GM19455 (cell line): ENCODE measurements at regions not wholly inside any gene's neighbourhood (a gene's known extent, or its start where the extent isn't known, plus 50 kb on each side); places are given as distances from the start of the nearest gene placed in this dataset.
A peak's percentile ranks its signal among the peaks of the same experiment; 100 is the strongest.
"Not testable (repeated sequence)": the region's sequence is repeated elsewhere in the genome, so short reads cannot be mapped to it uniquely, and the experiment has no call there.

Experiments used
- ATAC-seq: cut with Tn5 transposase; IDR thresholded peaks from one replicate; pipeline ENCODE4 v1.9.1; 2021; ENCODE audit not compliant: unreplicated experiment

GRCh38 chr15:32536507-32537172, 56.6 kb upstream of the GOLGA8N start:
- ATAC-seq: peak; percentile 87

GRCh38 chr15:32536057-32536493, 57.2 kb upstream of the GOLGA8N start:
- ATAC-seq: peak; percentile 34

GRCh38 chr15:32535150-32535898, 57.9 kb upstream of the GOLGA8N start:
- not testable (repeated sequence) for ATAC-seq

GRCh38 chr15:32522900-32523299, 67.5 kb upstream of the GOLGA8O start:
- not testable (repeated sequence) for ATAC-seq

GRCh38 chr15:32522421-32522820, 67.0 kb upstream of the GOLGA8O start:
- ATAC-seq: not testable (repeated sequence)

- not testable (repeated sequence) for ATAC-seq
These were observed 63.5 kb upstream of the GOLGA8O start for GRCh38 chr15:32518976-32519375.

GRCh38 chr15:32518013-32518412, 62.6 kb upstream of the GOLGA8O start:
- not testable (repeated sequence) for ATAC-seq

GRCh38 chr15:32516954-32517353, 61.5 kb upstream of the GOLGA8O start:
- not testable (repeated sequence) for ATAC-seq

GRCh38 chr15:32513378-32513777, 57.9 kb upstream of the GOLGA8O start:
- ATAC-seq: not testable (repeated sequence)

- ATAC-seq: not testable (repeated sequence)
These were observed 54.6 kb upstream of the GOLGA8O start for GRCh38 chr15:32510027-32510426.

GRCh38 chr15:32508081-32508480, 52.6 kb upstream of the GOLGA8O start:
- not testable (repeated sequence) for ATAC-seq

GRCh38 chr15:32506787-32507186, 51.4 kb upstream of the GOLGA8O start:
- not testable (repeated sequence) for ATAC-seq

GRCh38 chr15:32505633-32506032, 50.2 kb upstream of the GOLGA8O start:
- not testable (repeated sequence) for ATAC-seq
